Skeletal muscle tissue (tissue), 3 donors: ENCODE measurements at regions not wholly inside any gene's neighbourhood (a gene's known extent, or its start where the extent isn't known, plus 50 kb on each side); places are given as distances from the start of the nearest gene placed in this dataset.

Source experiments
- H3K27ac ChIP-seq: one replicate; pipeline ENCODE4 v1.7.0; 2013; ENCODE audit warnings: mild to moderate bottlenecking, low read depth, low read length, inconsistent platforms
- H3K27me3 ChIP-seq, 3 donors: one replicate each; pipeline ENCODE4 v1.7.0; 2013; ENCODE audit warnings: low read length in 3 of 3; ENCODE audit not compliant: control insufficient read depth in 3 of 3, insufficient read depth in 3 of 3
- H3K36me3 ChIP-seq, 3 donors: one replicate each; pipeline ENCODE4 v1.7.0; 2013; ENCODE audit warnings: low read length in 3 of 3; ENCODE audit not compliant: control insufficient read depth in 3 of 3, insufficient read depth in 3 of 3
- H3K4me1 ChIP-seq, 3 donors: one replicate each; pipeline ENCODE4 v1.7.0; 2013; ENCODE audit warnings: low read length in 3 of 3, mild to moderate bottlenecking in 3 of 3; ENCODE audit not compliant: control insufficient read depth in 3 of 3, insufficient read depth in 3 of 3
- H3K4me3 ChIP-seq, 3 donors: one replicate each; pipeline ENCODE4 v1.7.0; 2013; ENCODE audit warnings: low read length in 3 of 3
- H3K9ac ChIP-seq, 3 donors: one replicate each; pipeline ENCODE4 v1.7.0; 2013; ENCODE audit warnings: low read length in 3 of 3, mild to moderate bottlenecking in 3 of 3, moderate library complexity in 2 of 3, low read depth in 1 of 3
- H3K9me3 ChIP-seq, 3 donors: one replicate each; pipeline ENCODE4 v1.7.0; 2013; ENCODE audit warnings: low read length in 3 of 3; ENCODE audit not compliant: control insufficient read depth in 3 of 3
- donor health status: Osteomylitis.

DNA sequence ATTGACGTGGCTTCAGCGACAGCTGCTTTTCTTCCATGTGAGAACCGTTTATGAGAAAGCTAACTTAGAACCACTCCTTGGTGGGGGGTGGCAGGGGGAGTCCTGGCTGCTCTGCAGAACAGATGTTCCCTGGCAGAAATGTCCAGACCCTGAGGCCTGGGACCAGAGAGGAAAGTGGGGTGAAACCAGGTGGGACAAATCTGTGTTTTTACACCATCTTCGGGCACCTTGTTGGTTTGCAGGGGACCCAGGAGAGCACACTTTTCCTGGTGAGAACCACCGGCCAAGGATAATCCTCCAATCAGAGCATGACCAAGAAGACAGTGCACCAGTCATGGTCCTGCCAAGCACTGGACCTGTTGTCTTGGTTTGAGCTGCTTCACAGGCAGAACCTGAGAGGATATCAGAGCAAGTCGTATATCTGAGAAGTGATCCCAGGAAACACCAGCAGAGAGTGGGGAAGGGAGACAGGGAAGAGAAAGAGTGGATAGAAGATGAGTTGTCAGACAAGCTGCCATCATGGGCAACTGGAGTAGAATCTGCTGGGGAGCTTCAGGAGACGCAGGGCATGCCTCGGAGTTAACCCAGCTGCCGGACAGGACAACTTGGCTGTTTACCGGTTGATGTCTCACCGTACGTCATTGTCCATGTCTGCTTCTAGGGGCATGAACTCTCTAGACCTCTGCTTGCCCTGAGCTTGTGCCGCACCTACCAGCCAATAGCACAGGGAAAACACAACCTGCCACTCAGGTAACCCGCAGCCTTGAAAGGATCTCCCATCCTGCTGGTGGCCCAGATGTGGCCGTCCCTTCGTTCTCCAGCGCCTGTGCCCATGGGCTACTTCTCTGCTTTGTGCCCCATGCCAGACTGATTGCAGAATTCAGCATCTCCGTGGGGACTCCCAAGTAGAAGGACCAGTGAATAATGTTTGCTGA lies 178.4 kb upstream of the MVB12B start:
- Histone ChIP-seq H3K27ac (no peak overlapping the region), H3K4me3 (no peak overlapping the region), H3K27me3 (peaks cover 24 to 48% (median 39%) of the 10 kb centered on the region in 3 donors), H3K9me3 (peaks cover 0 to 2% (median 0%) of the 10 kb centered on the region in 3 donors), H3K4me1 (no peaks in the 10 kb centered on the region), H3K36me3 (no peaks in the 10 kb centered on the region), H3K9ac (no peak overlapping the region)

DNA sequence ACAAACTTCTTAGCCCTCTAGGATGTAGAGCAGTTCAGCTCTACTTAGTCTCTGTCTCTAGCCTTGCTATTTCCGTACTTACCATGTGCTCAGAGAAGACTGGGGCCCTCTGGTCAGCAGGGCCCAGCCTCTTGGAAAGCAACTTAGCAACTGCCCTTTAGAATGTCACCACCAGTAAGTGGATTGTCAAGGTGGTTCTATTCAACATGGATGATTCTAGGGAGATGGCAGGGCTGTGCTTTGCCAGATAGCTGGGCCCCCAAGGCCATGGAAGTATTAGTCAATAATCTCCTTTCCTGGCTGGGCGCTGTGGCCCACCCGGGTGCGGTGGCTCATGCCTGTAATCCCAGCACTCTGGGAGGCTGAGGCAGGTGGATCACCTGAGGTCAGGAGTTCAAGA lies 177.6 kb upstream of the MVB12B start:
- H3K27me3 ChIP-seq: peaks cover 24 to 48% (median 39%) of the 10 kb centered on the region in 3 donors
- no peaks in the 10 kb centered on the region for H3K36me3 ChIP-seq
- no peaks in the 10 kb centered on the region for H3K4me1 ChIP-seq

DNA sequence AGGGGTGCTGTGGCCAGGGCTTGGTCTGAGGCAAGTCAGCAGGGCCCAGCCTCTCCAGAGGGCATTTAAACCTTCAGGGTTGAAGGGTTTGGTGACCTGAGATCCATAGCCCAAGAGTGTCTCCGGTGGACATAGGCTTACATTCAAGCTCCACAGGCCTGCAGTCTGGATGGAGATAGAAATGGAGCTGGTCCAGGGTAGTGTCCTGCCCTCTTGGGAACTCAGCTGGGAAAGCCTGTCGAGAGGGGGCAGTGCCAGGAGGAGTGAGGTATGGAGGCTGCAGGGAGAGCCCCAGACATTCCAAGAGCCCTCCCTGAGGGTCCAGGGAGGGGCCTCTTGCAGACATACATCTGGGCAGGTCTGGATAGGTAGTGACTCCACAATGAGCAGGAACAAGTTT lies 177.0 kb upstream of the MVB12B start:
- H3K9me3 ChIP-seq: peaks cover 0 to 2% (median 0%) of the 10 kb centered on the region in 3 donors
- H3K36me3 ChIP-seq: no peaks in the 10 kb centered on the region

More for the DNA sequence above, 177.6 kb upstream of the MVB12B start:
- Histone ChIP-seq H3K9me3 (peaks cover 0 to 2% (median 0%) of the 10 kb centered on the region in 3 donors), H3K9ac (no peak overlapping the region), H3K27ac (no peak overlapping the region), H3K4me3 (no peak overlapping the region)

DNA sequence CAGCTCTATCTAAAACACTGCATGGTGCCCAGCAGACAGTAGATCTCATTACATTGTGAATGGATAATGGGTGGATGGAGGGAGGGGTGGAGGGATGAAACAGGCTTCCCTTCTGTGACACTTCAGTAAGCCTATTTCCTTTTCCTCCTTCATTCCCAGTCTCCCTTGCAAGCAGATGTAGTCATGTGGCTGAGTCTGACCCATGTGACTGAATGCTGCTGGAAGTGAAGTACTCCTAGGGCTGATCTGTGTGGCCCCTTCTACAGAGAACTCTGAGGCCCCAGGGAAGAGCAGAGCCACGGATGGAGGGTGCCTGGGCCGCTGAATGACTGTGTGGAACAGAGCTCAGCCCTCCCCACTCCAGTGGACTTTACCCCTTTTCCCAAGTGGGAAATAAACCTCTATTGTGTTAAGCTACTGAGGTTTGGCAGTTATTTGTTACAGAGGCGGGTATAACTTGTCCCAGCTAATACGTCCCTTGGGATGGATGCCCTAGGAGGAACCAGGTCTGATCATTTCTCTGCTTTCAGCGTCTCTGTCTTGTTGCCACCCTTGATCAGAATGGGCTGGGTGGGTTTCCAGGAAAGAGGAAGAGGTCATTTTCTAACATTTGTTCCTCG lies 176.1 kb upstream of the MVB12B start:
- Histone ChIP-seq H3K36me3 (no peaks in the 10 kb centered on the region), H3K27ac (no peak overlapping the region), H3K4me1 (no peaks in the 10 kb centered on the region), H3K4me3 (no peak overlapping the region), H3K27me3 (peaks cover 24 to 48% (median 33%) of the 10 kb centered on the region in 3 donors), H3K9ac (no peak overlapping the region), H3K9me3 (peaks cover 0 to 2% (median 0%) of the 10 kb centered on the region in 3 donors)

More for the DNA sequence above, 177.0 kb upstream of the MVB12B start:
- Histone ChIP-seq H3K27me3 (peaks cover 24 to 54% (median 39%) of the 10 kb centered on the region in 3 donors), H3K9ac (no peak overlapping the region), H3K4me3 (no peak overlapping the region), H3K27ac (no peak overlapping the region), H3K4me1 (no peaks in the 10 kb centered on the region)

DNA sequence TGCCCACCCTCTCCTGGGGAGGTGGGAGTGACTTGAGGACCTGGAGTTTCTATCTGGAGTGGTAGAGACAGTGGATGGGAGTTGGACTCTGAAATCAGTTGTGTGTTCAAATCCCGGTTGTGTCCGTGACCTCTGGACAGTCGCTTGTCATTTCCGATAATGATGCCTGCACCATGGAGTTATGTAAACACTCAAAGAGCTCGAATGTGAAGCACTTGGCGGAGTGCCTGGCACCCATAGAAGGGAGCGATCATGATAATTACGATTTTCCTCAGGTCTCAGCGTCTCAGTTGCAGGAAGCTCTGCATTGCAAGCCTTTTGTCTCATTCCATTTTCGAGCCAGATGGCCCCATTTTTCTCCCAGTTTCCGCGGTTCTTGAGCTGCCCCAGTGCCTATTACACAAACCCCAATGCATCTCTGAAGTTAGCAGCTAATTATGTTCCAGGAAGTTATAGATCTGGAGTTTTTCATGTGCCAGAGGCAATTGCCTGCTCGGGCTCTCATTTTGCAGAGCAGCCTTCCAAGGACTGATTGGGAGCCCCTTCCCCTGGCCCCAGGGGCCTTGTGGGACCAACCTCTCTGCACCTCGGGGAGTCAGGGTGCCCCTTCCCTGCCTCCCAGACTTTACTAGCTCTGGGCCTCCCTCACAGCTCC lies 175.5 kb upstream of the MVB12B start:
- H3K36me3 ChIP-seq: no peaks in the 10 kb centered on the region
- H3K9ac ChIP-seq: no peak overlapping the region
- H3K27ac ChIP-seq: no peak overlapping the region
- H3K4me1 ChIP-seq: no peaks in the 10 kb centered on the region
- peaks cover 0 to 2% (median 0%) of the 10 kb centered on the region in 3 donors for H3K9me3 ChIP-seq
- no peak overlapping the region for H3K4me3 ChIP-seq
- peaks cover 27 to 46% (median 33%) of the 10 kb centered on the region in 3 donors for H3K27me3 ChIP-seq

DNA sequence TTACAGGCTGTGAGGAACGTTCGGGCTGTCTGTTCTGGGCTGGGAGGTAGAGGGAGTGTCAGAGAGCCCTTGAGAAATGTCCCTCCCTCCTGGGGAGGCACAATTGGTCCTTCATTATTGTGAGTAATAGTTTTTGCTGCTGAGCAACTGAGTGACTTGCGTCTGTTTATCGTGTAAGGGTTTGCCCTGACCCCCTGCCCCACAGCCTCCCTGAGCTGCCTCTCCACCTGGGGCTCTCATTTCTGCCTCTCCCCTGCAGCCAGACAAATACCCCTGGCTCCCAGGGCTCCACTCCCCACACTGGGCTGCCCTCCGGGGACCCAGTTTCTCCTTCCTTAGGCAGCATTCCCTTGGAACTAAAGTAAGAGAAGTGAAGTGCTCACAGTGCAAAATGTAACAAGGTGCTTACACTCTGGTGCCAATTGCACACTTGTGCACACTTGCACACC lies 174.9 kb upstream of the MVB12B start:
- Histone ChIP-seq H3K4me1 (no peaks in the 10 kb centered on the region), H3K27me3 (peaks cover 27 to 45% (median 33%) of the 10 kb centered on the region in 3 donors), H3K9me3 (no peaks in the 10 kb centered on the region), H3K9ac (no peak overlapping the region), H3K36me3 (no peaks in the 10 kb centered on the region), H3K4me3 (no peak overlapping the region), H3K27ac (no peak overlapping the region)

DNA sequence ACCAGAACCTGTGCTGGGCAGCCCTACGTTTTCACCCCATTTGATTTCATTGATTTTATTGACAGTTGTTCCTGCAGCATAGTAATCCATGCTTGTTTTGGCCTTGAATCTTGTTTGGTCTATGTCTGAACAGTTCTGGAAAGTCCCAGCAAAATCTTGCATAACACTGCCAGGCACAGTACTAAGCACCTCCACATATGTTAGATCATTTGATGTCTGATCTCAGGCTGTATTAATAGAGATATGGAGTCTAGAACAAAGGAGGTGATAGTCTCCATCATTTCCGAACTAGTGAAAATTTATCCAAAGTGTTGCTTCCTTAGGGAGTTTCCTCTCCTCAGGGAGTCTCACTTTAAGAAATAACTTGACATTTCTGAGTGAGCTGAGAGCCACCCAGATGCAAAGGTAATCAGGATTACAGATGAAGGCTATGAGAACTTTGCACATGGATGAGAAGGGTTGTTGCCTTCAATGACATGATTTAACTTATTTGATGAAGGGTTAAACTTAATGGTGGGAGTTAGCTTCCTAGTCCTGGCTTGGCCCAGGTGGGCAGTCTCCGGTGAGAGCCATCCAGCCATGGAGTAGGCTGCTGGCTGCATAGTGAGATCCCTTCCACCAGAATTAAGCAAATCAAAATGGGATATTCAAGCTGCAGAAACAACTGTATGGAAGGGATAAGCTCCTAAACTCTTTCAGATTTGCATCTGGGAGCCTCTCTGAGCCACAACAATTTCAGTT lies 173.8 kb upstream of the MVB12B start:
- no peak overlapping the region for H3K9ac ChIP-seq
- H3K36me3 ChIP-seq: no peaks in the 10 kb centered on the region
- no peaks in the 10 kb centered on the region for H3K4me1 ChIP-seq
- H3K27ac ChIP-seq: no peak overlapping the region
- H3K9me3 ChIP-seq: no peaks in the 10 kb centered on the region
- peaks cover 28 to 45% (median 37%) of the 10 kb centered on the region in 3 donors for H3K27me3 ChIP-seq
- H3K4me3 ChIP-seq: no peak overlapping the region

DNA sequence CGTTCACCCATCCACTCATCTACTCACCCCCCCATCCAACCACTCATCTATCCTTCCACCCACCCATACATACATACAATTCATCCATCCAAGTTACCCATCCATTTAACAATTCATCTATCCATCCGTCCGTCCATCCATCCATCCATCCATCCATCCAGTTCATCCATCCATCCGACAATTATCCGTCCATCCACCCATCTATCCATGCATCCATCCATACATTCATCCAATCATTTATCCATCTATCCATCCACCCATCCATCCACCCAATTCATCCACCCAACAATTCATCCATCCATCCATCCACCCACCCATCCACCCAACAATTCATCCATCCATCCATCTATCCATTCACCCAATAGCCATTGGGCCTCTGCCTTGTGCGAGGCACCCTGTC lies 173.2 kb upstream of the MVB12B start:
- Histone ChIP-seq H3K4me3 (no peak overlapping the region), H3K27me3 (peaks cover 24 to 45% (median 37%) of the 10 kb centered on the region in 3 donors), H3K27ac (no peak overlapping the region), H3K9ac (no peak overlapping the region), H3K36me3 (no peaks in the 10 kb centered on the region), H3K4me1 (no peaks in the 10 kb centered on the region), H3K9me3 (no peaks in the 10 kb centered on the region)

DNA sequence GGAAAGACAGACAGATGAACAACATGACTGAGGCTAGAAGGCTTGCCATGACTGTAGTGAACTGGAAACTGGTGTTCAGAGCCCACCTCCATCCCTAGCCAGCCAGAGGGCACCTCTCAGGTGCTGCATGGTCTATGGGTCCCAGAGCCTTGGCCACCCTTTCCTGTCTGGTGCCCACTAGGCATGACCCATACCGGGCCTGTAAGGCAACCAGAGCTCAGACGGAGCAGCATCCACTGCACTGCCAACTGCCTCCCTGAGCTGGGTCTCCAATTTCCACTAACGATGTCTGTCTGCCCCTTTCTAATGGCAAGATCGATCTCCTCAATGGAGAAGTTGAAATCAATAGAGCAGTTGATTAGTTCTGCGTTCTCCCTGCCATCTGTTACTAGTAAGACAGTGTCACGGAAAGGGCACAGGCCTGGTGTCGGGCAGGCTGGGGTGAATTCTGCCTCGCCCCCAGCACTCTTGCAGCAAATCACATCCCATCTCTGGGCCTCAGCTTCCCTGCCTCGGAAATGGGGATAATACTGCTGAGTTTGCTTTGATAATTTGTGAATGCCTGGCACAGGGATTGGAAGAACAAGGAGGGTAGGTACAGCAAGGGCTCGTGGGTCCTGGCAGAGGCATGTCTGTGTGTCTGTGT lies 172.3 kb upstream of the MVB12B start:
- no peak overlapping the region for H3K9ac ChIP-seq
- no peak overlapping the region for H3K27ac ChIP-seq
- H3K4me1 ChIP-seq: no peaks in the 10 kb centered on the region
- H3K9me3 ChIP-seq: no peaks in the 10 kb centered on the region
- no peak overlapping the region for H3K4me3 ChIP-seq
- H3K36me3 ChIP-seq: no peaks in the 10 kb centered on the region
- peaks cover 20 to 50% (median 37%) of the 10 kb centered on the region in 3 donors for H3K27me3 ChIP-seq
